LNCAP (cell line): ENCODE measurements at regions not wholly inside any gene's neighbourhood (a gene's known extent, or its start where the extent isn't known, plus 50 kb on each side); places are given as distances from the start of the nearest gene placed in this dataset.

Experiments
- TF ChIP-seq, protein P1 (sequence below): fragments of 450-650 bp; IDR thresholded peaks from 2 replicates; pipeline ENCODE4 v1.5.1; 2017; ENCODE audit warnings: mild to moderate bottlenecking

DNA sequence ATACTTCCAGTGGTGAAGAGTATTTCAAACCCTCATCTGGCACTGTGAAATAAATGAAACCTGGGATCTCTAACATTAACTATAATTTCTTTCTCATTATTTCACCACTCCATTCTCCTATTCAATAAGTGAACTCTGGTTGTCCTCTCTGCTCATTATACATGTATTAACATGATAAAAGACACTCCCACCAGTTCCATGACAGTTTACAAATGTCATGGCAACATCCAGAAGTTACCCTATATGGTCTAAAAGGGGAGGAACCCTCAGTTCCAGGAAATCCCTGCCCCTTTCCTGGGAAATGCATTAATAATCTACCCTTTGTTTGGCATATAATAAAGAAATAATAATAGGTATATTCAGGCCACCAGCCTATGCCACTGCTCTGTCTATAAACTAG is 62.7 kb upstream of the BRINP3 start:
- TF ChIP-seq, protein P1, sequence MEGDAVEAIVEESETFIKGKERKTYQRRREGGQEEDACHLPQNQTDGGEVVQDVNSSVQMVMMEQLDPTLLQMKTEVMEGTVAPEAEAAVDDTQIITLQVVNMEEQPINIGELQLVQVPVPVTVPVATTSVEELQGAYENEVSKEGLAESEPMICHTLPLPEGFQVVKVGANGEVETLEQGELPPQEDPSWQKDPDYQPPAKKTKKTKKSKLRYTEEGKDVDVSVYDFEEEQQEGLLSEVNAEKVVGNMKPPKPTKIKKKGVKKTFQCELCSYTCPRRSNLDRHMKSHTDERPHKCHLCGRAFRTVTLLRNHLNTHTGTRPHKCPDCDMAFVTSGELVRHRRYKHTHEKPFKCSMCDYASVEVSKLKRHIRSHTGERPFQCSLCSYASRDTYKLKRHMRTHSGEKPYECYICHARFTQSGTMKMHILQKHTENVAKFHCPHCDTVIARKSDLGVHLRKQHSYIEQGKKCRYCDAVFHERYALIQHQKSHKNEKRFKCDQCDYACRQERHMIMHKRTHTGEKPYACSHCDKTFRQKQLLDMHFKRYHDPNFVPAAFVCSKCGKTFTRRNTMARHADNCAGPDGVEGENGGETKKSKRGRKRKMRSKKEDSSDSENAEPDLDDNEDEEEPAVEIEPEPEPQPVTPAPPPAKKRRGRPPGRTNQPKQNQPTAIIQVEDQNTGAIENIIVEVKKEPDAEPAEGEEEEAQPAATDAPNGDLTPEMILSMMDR, result no peak

DNA sequence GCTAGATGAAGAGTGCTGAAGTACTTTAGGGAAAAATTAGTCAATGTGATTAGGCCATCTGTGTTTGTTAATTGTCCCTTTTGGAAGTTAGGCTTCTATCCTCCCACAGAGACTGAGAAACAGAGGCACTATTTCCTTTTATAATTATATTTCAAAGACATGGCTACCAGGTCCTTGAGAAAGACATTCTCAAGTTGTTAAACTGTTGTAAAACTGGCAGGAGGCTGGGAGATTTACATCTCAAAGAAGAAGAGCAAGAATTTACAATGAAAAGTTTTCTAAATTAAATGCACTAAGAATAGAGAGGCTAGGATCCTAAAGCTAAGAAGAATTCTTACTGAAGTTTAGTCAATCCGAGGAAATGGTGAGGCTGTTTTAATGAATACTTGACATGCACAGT is 74.0 kb upstream of the BRINP3 start:
- TF ChIP-seq, protein P1, result no peak

DNA sequence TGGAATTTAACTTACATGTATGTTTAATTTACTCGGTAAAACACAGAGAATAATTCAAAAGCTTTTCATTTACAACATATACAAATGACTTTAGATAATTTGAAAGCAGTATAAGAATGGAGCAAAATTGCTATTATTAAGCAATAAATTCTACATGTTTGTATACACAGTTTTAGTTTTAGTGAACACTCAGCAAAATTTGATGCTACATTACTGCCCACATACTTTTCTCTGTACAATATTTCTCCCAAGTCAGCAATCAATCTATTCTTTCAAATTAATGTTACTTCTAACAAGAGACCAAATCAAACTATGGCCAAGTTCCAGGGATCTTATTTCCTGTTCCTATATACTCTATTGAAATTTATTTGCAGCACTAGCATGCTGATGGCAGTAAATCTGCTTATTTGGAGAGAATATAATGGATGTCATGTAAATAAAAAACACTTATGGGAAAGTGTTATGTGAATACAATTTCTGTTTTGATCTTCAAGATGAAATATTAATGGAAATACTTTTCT is 82.6 kb upstream of the BRINP3 start:
- TF ChIP-seq, protein P1, result no peak

DNA sequence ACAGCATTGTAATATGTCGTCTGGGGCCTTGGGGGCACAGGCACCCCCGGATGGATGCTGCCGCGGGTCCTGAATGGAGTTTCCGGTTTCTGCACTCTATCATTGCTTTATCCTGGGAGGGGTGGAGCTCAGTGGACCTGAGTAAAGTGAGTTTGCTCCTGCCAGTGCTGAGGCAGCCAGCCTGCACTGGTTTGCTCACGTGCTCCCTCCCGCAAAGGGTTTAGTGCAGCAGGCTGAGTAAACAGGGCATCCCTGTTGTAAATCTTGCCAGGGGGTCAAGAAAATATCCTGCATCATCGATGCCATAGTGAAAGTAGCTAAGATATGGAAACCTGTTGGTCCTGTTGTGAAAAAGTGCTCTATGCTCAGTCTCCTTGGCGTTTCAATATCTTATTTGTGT is 85.6 kb upstream of the BRINP3 start:
- TF ChIP-seq, protein P1, result no peak

DNA sequence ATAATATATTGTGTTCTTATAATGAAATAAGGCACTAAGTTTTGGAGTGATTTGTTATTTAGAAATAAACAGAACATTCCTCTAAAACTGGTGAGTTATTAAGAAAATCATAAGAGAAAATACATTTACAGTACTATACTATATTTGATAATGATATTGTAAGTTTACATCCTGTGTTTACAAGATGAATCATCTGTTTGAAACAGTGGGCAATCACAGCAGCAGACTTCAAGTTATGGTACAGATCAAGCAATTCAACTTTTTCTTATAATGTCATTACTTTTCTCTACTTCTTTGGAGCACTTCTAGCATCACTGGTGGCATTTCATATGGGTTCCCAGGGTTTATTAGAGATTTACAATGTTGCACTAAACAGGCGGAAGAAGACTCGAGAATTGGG is 86.5 kb upstream of the BRINP3 start:
- TF ChIP-seq, protein P1, result no peak

DNA sequence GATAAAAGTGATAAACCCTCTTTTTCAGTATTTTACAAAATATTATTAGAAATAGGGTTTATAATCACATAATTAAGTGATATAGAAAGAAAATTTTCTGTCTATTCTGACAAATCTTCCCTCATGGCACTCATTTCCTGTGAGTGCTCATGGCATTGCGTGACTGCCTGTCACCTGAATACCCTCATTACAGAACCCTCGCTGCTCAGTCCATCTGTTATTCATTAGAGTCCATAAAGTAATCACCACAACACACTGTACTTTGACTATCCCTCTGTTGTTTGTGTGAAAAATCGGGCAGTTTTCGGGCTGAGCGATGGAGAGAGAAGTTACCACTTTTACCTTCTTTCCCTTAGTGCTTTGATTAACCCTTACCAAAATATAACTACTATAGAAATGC is 100.4 kb upstream of the BRINP3 start:
- TF ChIP-seq, protein P1, result no peak

DNA sequence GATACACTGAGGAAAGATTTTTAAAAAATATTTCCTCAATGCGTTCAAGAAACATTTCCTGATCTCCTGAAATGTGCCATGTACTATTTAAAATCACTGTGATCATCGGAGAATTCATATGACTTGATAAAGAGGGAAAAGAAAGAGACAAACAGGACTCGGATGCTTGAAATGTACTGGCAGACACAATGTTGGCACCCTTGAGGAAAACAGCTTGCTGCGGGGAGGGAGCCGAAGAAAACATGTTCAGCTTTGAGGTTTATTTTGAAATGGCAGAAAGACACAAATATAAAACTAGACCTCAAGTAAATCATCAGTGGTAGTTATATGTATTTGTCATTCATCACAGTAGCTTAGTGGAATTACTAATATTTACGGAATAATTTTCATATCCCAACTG is 100.9 kb upstream of the BRINP3 start:
- TF ChIP-seq, protein P1, result no peak

DNA sequence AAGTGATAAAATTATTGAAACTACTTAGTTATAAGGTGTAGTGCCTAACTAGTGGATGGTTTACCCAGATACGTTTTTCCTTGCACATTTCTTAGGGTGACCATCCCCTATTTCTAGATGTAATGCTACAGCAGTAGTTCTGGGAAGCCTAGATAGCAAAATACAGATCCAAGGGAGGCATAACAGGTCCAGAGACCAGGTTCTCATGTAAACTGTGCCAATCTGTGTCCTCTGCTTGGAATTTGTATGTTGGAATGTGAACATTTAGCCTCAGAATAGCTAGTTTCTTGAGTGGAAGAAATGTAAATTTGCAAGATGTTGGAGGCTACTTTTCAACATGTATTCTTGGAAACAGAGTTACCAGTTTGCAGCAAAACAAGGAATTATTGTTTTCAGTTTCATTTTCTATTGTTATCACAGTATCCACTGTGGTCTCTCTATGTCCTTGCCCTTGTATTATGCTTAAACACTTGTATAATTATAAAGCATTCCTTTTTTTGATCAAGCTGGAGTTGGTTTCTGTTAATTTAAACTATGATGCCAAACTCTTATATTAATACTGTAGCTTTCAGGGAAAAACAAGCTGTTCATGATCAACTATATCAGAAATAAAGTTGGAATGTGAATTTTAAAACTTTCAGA is 102.0 kb upstream of the BRINP3 start:
- TF ChIP-seq, protein P1, result no peak
